Superior temporal gyrus (tissue), 1 donor: ENCODE measurements at regions not wholly inside any gene's neighbourhood (a gene's known extent, or its start where the extent isn't known, plus 50 kb on each side); places are given as distances from the start of the nearest gene placed in this dataset.
"Not testable (repeated sequence)": the region's sequence is repeated elsewhere in the genome, so short reads cannot be mapped to it uniquely, and the experiment has no call there.

Experiments used
- DNase-seq: peaks from one replicate; pipeline ENCODE4 v3.0.0-alpha.2; 2016; ENCODE audit errors: extremely low spot score

DNA sequence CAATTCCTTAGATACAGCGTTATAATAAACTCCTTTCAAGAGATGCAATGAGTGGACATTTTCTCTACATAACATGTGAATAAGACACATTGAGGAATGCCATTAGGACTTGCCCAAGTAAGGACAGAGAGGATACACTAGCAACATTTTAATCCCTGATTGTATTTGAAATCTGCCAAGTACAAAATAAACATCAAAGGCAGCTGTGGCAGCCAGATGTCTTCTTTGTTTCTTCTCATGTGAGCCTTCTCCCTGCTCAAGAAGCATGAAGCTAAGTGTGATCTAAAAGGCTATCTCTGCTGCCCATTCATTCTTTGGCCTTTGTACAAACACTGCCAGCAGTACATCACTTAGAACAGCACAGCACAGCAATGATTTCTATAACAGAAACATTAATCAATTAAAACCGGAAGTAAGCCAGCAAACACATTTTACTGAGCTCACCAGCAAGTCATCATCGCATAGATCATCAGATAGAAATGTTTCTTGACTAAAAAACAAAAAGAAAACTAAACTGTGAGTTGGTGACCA is 364.0 kb downstream of the CNTN6 start:
- DNase-seq: no peak

DNA sequence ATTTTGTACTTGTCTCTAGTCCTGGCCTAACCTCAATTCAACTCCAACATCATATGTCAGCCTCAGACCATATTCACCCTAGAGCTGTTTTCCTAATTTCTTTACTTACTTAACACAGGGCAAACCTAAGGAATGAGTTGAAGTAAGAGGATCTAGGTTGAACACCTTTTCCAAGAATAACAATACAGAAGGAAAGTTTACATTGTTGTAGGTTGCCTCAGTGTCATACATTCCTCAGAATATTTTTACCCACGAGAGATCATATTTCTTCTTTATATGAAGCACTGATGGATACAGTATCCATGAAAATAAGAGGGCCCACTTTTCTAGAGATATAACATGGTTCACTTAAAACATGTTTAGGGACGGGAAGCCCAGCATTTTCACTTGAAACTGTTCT is 369.5 kb downstream of the CNTN6 start:
- DNase-seq: no peak

DNA sequence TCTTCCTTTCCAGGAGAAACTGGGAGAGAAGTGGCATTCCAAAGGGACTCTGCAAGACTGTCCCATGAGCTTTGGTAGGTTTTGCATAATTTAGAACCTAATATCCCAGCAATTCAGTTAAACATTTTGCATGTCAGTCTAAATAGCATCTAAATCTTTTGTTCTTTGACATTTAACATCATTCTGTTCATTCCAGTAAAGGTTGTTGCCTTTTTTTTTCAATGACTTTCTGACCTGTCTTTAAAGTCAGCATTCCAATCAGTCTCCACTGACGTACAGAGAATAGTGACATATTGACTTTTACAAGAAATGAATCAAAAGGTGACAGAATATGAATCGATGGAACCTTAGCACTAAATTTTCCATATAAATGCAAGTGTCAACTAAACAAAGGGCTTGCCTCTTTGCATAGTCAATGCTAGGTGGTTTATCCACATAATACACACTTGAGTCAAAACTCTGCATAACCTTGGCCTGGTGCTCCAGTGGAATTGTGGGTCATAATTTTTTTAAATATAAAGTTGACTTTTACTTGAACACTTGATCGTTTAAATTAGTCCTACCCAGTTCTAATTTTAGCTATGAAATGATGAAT is 370.1 kb downstream of the CNTN6 start:
- DNase-seq: no peak

GRCh38 chr3:1465091-1465490 is 372.3 kb downstream of the CNTN6 start:
- not testable (repeated sequence) for DNase-seq

GRCh38 chr3:1468145-1468544 is 375.3 kb downstream of the CNTN6 start:
- no peak for DNase-seq

- no peak for DNase-seq
These were observed 376.4 kb downstream of the CNTN6 start for GRCh38 chr3:1469248-1469647.

- DNase-seq: no peak
These were observed 376.9 kb downstream of the CNTN6 start for GRCh38 chr3:1469687-1470086.

DNA sequence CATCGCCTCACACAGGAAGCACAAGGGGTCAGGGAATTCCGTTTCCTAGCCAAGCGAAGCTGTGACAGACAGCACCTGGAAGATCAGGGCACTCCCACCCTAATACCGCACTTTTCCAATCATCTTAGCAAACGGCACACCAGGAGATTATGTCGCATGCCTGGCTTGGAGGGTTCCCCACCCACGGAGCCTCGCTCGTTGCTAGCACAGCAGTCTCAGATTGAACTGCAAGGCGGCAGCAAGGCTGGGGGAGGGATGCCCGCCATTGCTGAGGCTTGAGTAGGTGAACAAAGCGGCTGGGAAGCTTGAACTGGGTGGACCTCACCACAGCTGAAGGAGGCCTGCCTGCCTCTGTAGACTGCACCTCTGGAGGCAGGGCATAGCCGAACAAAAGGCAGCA is 384.8 kb downstream of the CNTN6 start:
- DNase-seq: no peak

- no peak for DNase-seq
These were observed 402.6 kb downstream of the CNTN6 start for GRCh38 chr3:1495466-1495865.

DNA sequence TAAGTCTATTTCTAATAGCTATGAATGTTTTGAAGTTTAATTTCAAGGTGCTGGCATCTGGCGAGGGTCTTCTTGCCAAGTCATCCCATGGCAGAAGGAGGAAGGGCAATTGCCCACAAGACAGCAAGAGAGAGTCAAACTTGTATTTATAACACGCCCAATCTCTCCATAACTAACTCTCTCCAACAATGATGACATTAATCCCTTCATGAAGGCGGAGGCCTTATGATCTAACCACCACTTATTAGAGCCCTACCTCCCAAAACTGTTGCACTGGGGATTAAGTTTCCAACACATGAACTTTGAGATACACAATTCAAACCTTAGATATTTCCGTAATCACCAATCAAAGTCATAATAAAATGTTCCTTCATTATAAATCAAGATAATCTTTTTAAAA is 406.9 kb downstream of the CNTN6 start:
- no peak for DNase-seq

- DNase-seq: no peak
These were observed 408.7 kb downstream of the CNTN6 start for GRCh38 chr3:1501406-1502115.

GRCh38 chr3:1506090-1506489 is 413.3 kb downstream of the CNTN6 start:
- no peak for DNase-seq

DNA sequence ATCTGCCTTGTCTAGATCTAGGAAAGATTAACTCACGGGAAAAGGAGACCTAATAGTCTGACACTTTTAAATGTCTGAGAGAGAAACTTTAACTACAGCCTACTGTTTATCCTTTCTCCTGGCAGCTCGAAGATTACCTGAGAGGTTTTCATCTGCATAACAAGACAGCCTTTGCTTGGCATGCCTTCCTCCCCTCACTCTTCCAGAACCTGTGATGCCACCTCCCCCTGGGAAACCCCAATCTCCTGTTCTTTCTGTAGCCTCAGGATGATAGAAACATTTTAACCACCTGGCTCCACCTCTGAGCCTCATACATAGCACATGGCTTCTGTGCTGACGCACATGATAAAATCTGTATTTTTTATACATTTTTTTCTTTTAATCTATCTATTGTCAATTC is 420.8 kb downstream of the CNTN6 start:
- DNase-seq: no peak

DNA sequence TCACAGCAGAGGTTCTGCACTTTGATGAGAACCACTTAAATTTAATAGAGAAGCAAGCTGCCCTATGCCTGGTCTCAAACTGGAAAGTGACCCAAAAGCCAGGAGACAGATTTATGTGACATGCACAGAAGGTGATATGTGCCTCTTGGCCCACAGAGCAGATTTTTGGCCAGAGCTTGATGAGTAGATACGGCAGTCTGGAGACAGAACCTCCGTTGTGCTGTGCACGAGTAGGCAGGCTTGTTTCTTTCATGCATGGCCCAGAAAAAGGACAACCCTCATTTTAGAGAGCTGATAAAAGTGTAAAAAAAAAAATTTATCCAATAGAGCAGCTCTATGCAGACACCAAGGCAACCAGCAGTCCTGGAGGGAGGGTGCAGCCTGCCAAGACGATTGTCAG is 423.1 kb downstream of the CNTN6 start:
- no peak for DNase-seq

DNA sequence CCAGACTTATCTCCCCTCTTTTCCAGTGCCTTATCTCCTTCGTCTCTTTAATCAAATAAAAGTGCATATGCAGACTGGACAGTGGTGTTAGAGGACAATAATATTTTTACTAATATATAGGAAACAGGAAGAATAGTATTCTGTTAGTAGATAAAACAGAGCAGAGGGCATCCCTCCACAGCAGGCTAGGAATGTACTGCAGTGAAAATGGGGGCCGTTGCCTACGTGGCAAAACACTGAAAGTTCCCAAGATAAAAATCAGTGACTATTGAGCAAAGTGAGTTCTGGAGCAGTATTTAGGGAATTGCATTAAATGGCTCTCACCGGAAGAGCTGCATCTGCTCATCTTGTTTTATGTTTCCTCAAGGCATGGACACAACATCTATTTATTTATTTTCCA is 435.0 kb downstream of the CNTN6 start:
- DNase-seq: no peak

GRCh38 chr3:1528621-1529020 is 435.8 kb downstream of the CNTN6 start:
- DNase-seq: no peak

- DNase-seq: no peak
These were observed 436.9 kb downstream of the CNTN6 start for GRCh38 chr3:1529676-1530075.

- DNase-seq: no peak
These were observed 439.2 kb downstream of the CNTN6 start for GRCh38 chr3:1531981-1532380.

DNA sequence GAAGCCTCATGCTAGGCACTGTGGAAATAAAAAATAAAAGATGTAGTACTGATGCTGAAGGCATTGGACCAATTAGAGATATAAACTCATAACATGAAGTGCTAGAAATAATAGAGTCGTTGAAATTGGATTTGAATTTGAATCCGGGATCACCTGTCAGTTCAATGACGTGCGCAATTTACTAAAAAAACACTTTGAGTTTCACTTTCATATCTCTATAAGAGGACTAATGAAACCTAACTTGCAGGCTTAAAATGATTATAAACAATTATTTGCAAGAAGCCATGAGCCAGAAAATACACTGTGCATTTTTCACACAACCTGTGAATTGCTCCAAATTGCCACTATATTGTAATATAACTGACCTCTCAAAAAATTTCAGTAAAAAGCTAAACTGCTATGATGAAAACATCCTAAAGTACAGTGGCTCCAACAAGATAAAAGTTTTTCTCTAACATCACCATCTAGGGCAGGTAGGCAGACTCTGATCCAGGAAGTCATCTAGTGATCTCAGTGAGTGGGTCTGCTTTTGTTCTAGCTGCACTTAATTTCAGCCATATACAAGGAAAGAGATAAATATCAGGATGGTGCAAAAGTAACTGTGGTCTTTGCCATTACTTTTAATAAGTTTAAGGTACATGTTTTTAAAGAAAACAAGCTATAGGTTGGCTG is 440.2 kb downstream of the CNTN6 start:
- DNase-seq: no peak

DNA sequence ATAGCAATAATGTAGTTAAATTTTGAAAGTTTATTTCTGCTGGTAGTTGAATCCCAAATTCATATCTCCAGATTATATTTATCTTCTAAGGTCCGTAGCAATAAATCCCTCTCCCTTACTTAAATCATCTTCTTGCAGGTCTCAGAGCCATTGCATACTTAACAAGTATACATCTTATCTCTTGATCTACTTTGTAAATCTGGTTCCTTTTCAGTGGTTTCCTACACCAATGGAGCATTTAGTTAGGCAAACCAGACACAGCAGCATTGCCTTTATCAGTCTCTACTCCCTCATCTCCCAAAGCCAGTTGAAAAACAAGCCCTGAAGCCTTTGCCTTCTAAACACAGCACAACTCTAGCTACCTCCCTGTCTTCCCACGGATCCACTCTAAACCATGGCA is 440.9 kb downstream of the CNTN6 start:
- DNase-seq: no peak

DNA sequence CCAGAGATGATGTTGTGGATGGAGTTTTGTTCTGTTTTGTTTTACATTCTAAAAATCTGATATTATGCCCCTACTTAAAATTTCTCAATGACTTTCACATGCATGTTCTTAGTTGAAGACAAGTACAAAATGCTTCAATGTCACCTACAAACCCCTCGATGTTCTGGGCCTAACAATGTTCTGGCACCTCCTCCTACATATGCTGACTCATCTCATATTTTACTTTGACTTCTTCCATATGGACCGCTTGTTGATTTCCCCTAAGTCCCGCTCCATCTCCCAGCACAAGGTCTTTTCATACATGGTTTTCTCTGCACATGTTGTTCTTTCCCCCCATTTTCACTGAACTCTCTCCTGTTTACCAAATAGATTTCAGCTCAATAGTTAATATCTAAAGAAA is 441.4 kb downstream of the CNTN6 start:
- no peak for DNase-seq

DNA sequence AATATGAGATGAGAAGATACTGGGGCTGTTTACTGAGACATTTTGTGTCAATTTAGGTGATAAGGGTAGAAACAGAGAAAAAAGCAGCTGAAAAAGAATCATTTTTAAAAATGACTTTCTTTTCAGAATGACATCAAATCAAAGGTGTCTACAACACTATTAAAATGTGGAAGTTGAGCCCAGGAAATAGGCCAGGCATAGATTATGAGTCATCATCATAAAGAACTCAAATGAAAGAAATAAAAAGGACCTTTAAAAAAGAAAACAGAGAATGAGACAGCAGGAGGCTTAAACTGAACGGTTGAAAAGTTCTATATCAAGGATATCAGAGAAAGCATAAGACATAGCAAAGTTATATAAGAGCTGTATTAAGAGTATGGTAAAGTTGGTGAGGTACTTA is 442.5 kb downstream of the CNTN6 start:
- no peak for DNase-seq

- no peak for DNase-seq
These were observed 447.9 kb downstream of the CNTN6 start for GRCh38 chr3:1540686-1541085.
